Activated naive CD4-positive, alpha-beta T cell treated with anti-CD3 and anti-CD28 coated beads, Interleukin-2, amount 50 U/mL, for 72 hours (primary cell): ENCODE measurements at regions not wholly inside any gene's neighbourhood (a gene's known extent, or its start where the extent isn't known, plus 50 kb on each side); places are given as distances from the start of the nearest gene placed in this dataset.

Experiments
- ATAC-seq, 2 donors: fragments of 150-1000 bp; cut with Tn5 transposase; 2 replicates each; pipeline ENCODE4 v1.10.0; 2021; ENCODE audit warnings: mild to moderate bottlenecking in 2 of 2, moderate library complexity in 2 of 2
- DNase-seq, 2 donors: peaks; one replicate each; pipeline ENCODE4 v3.0.0; 2021 to 2022; ENCODE audit warnings: low spot score in 2 of 2
- H3K27ac Mint-ChIP-seq, 2 donors: one replicate each; pipeline ENCODE4 v1.8.0; 2022; ENCODE audit warnings: mild to moderate bottlenecking in 2 of 2, mixed read lengths in 2 of 2
- H3K36me3 Mint-ChIP-seq, 2 donors: one replicate each; pipeline ENCODE4 v1.8.0; 2022; ENCODE audit warnings: mixed read lengths in 2 of 2
- H3K9me3 Mint-ChIP-seq, 2 donors: one replicate each; pipeline ENCODE4 v1.8.0; 2022; ENCODE audit warnings: mixed read lengths in 2 of 2

- Mint-ChIP-seq H3K27ac (no peak overlapping the region), H3K9me3 (no peaks in the 10 kb centered on the region), H3K36me3 (no peaks in the 10 kb centered on the region)
- DNase-seq = no peak
- ATAC-seq = no peak
Measured at GRCh38 chr21:37967036-37967435, 50.8 kb upstream of the KCNJ6 start.

DNA sequence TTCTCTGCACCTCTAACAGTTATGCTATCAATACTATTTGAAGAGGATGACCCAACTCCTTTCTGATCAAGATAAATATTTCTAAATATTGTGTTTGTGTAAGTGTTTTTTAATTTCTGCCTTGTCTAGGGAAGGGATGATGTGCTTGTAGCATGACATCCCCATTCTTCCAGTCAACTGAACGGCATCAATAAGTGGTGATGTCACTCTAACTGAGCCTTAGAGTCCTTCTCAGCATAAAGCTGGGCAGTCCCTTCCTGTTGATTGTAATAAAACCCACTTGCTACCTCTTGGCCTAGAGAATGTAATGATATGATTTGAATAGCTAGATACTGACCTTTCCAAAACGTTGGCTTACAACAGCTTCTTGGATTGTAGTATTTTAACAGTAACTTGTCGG, 52.5 kb upstream of the KCNJ6 start:
- Mint-ChIP-seq H3K36me3 (no peaks in the 10 kb centered on the region), H3K27ac (no peak overlapping the region), H3K9me3 (no peaks in the 10 kb centered on the region)
- no peak for ATAC-seq
- DNase-seq = no peak

DNA sequence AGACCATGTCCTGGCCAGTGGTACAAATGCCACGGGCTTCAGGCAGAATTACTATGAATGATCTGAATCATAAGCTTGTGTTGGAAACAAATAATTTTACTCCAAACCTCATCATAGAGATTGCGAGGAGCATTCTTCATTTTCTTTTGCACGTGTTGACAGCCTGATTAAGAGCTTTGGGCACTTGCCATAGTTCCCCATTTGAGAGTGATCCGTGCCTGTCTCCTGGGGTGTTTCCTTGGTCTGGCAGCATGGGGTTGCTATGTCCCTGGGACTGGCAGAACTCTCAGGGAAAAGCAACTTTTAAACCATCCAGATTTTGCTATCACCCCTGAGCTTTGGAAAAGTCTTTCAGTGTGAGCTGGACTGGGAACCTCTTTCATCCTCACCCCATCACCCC, 54.3 kb upstream of the KCNJ6 start:
- no peaks in the 10 kb centered on the region for H3K9me3 Mint-ChIP-seq
- ATAC-seq = no peak
- H3K27ac Mint-ChIP-seq = no peak overlapping the region
- no peaks in the 10 kb centered on the region for H3K36me3 Mint-ChIP-seq
- no peak for DNase-seq

DNA sequence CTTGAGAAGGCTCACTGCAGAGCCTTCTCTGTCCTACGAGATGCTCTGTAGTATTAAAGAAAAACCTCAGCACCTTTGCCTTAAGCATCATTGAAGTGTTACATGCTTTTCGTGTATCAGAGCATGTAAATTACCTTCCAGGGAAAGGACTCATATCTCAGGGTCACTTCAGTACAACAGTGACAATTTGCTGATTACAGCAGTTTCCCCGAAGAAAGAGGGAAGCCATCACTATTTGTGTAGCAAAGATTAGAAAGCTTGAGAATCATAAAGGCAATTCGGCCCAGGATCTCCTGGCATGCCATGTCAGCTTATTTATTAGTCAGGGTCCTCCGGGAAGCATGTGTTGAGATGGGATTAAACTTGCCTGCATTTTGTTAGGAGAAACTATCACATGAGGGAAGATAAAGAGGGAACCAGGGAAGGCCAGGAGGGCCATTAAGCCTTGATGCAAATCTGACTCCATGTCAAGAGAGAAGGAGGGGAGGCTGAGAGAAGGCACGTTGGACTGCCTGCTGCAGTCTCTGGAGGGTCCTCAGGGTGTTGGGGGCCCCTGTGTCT, 55.2 kb upstream of the KCNJ6 start:
- ATAC-seq = no peak
- H3K27ac Mint-ChIP-seq = no peak overlapping the region
- no peaks in the 10 kb centered on the region for H3K9me3 Mint-ChIP-seq
- DNase-seq = no peak
- H3K36me3 Mint-ChIP-seq = no peaks in the 10 kb centered on the region

DNA sequence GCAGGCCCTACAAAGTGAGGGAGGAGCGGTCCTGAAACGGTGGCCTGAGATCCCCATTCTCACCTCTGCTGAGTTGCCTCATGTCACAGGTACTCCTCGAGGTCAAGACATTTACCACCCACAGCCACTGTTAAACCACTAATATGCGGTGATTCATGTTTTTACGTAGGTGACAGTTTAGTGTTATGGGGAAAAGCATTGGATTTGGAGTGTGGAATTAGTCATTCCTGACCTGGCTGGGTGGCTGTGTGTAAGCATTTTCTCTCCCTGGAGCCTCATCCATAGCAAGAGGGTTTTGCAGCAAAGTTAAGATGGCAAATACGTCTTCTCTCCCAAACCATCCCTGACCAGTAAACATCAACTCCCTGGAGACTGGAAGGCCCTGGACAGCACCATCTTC, 57.8 kb upstream of the KCNJ6 start:
- H3K27ac Mint-ChIP-seq = no peak overlapping the region
- no peak for DNase-seq
- ATAC-seq = no peak

DNA sequence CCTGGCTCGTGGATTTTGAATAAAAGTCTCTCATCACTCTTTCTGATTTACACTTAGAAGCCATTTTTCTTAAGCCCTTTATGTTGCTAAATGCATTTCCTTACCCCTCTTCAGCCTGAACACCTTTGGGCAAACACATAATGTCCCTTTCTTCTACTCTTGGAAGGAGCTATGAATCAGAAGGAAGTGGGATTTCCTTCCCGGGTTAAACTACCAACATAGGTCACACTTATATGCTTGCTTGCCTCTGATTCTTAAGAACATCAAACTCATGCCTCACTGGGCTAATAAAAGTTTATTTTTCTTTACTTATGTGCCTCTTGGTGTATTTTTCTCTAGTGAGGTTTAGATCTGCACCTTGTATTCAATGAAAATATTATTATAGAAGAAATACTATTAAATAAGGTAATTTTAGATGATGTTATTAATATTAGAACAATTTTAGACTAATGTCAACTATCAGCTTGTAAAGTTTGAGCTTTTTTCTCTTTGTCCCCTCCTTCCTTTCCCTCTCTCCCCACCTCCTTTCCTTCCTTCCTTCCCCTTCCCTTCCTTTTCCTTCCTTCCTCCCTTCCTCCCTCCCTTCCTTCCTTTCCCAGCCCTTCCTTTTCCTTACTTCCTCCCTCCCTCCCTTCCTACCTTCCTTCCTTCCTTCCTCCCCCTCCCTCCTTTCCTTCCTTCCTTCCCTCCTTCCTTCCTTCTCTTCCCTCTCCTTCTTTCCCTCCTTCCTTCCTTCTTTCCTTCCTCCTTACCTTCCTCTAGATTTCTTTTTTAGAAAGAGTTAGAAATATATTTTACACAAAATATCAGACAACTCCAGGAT, 66.5 kb upstream of the KCNJ6 start:
- Mint-ChIP-seq H3K9me3 (no peaks in the 10 kb centered on the region), H3K36me3 (no peaks in the 10 kb centered on the region), H3K27ac (no peak overlapping the region)
- no peak for DNase-seq
- no peak for ATAC-seq

More for the DNA sequence above, 57.8 kb upstream of the KCNJ6 start:
- Mint-ChIP-seq H3K9me3 (no peaks in the 10 kb centered on the region), H3K36me3 (no peaks in the 10 kb centered on the region)

DNA sequence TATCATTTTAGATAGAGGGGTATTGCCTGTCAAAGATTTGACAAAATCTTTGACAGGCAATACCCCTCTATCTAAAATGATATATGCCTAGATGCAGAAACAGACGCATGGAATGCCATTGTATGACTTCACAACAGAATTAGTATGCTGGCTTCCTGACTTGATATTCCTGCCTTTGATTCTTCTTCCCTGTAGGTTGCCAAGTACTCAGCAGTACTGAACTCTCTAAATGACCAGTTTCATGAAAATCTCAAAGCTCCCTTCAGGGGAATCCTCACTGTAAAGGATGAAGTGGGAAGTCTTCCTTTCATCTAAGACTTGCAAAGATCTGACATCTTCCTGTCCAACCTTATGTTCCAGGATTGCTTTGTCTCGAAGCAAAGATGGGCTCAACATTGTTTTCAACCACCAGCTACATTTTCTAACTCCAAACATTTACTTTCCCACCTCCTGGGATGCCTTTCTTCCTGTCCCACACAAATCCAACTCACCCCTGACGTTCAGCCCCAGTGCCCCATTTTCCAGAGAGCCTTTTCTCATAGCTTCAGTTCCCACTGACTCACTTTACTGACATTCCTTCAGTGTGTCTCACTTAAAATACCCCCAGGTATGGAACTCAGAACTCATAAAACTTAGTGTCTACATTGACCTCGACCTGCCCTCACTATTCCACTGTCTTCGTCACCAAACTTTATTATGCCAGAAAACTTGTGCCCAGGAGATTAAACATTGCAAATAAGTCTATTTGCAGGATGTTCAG, 67.3 kb upstream of the KCNJ6 start:
- no peak for ATAC-seq
- no peaks in the 10 kb centered on the region for H3K36me3 Mint-ChIP-seq

DNA sequence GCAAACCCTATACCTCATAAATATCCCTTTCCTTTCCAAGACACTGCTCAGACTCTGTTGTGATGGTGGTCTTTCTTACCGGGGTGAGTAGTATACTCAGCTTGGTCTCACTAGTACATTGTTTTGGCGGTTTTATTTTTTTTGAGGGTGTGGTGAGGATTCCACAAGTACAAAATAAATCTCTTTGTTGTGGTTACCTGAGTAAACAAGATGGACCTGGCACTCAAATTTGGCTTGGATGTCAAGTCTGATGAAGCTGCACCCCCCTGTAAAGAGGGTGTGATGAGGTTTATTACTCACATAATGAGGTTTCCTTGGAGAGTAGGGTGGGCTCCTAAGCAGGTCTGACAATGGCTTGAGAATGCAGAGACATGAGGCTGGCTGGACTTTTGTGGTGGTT, 68.2 kb upstream of the KCNJ6 start:
- no peaks in the 10 kb centered on the region for H3K9me3 Mint-ChIP-seq

More for the DNA sequence above, 67.3 kb upstream of the KCNJ6 start:
- no peak for DNase-seq
- H3K27ac Mint-ChIP-seq = no peak overlapping the region
- H3K9me3 Mint-ChIP-seq = no peaks in the 10 kb centered on the region

GRCh38 chr21:37986000-37986399, 69.7 kb upstream of the KCNJ6 start:
- H3K36me3 Mint-ChIP-seq = no peaks in the 10 kb centered on the region
- no peaks in the 10 kb centered on the region for H3K9me3 Mint-ChIP-seq
- ATAC-seq = no peak
- no peak overlapping the region for H3K27ac Mint-ChIP-seq
- DNase-seq = no peak

More for the DNA sequence above, 68.2 kb upstream of the KCNJ6 start:
- no peak for DNase-seq
- no peak overlapping the region for H3K27ac Mint-ChIP-seq
- no peaks in the 10 kb centered on the region for H3K36me3 Mint-ChIP-seq
- ATAC-seq = no peak

- Mint-ChIP-seq H3K9me3 (no peaks in the 10 kb centered on the region), H3K36me3 (no peaks in the 10 kb centered on the region), H3K27ac (no peak overlapping the region)
- ATAC-seq (no peak), DNase-seq (no peak)
Measured at GRCh38 chr21:37986751-37987399, 70.6 kb upstream of the KCNJ6 start.

GRCh38 chr21:37987668-37988067, 71.4 kb upstream of the KCNJ6 start:
- ATAC-seq (no peak), DNase-seq (no peak)
- Mint-ChIP-seq H3K9me3 (no peaks in the 10 kb centered on the region), H3K27ac (no peak overlapping the region), H3K36me3 (no peaks in the 10 kb centered on the region)

GRCh38 chr21:37993071-37993470, 76.8 kb upstream of the KCNJ6 start:
- DNase-seq (no peak), ATAC-seq (no peak)
- no peaks in the 10 kb centered on the region for H3K36me3 Mint-ChIP-seq
- H3K27ac Mint-ChIP-seq = no peak overlapping the region
- no peaks in the 10 kb centered on the region for H3K9me3 Mint-ChIP-seq

GRCh38 chr21:37994211-37994610, 78.0 kb upstream of the KCNJ6 start:
- no peaks in the 10 kb centered on the region for H3K9me3 Mint-ChIP-seq
- H3K27ac Mint-ChIP-seq = no peak overlapping the region
- no peak for ATAC-seq
- DNase-seq = no peak
- H3K36me3 Mint-ChIP-seq = no peaks in the 10 kb centered on the region

GRCh38 chr21:38012672-38013071, 96.4 kb upstream of the KCNJ6 start:
- no peak for ATAC-seq
- no peak for DNase-seq
- no peak overlapping the region for H3K27ac Mint-ChIP-seq
- no peaks in the 10 kb centered on the region for H3K36me3 Mint-ChIP-seq
- peaks cover 3 to 10% of the 10 kb centered on the region in 2 donors for H3K9me3 Mint-ChIP-seq

DNA sequence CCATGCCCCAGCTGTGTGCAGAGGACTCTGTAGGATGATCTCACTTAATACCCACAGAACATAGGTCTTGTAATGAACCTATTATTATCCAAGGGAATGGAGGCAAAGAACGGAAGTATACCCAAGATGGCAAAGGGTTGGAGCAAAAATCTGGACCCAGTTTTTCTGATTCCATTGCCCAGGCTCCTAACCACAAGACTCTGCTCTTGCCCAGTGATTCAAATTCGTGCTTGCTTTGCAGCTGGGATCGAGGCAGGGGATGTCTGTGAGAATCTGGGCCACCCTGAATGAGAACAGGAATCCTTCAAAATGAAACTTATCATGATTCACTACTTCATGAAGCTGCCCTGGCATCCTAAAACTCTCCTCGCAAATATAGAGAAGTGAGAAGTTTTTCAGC, 97.5 kb upstream of the KCNJ6 start:
- no peak overlapping the region for H3K27ac Mint-ChIP-seq
- ATAC-seq (no peak), DNase-seq (no peak)
- H3K9me3 Mint-ChIP-seq = peaks cover 3 to 6% of the 10 kb centered on the region in 2 donors
- no peaks in the 10 kb centered on the region for H3K36me3 Mint-ChIP-seq

- no peaks in the 10 kb centered on the region for H3K36me3 Mint-ChIP-seq
- no peak for ATAC-seq
- DNase-seq = no peak
Measured at GRCh38 chr21:38014298-38014697, 98.0 kb upstream of the KCNJ6 start.

GRCh38 chr21:38027901-38028498, 111.7 kb upstream of the KCNJ6 start:
- Mint-ChIP-seq H3K9me3 (no peaks in the 10 kb centered on the region), H3K36me3 (no peaks in the 10 kb centered on the region), H3K27ac (no peak overlapping the region)
- DNase-seq (no peak), ATAC-seq (no peak)

More at GRCh38 chr21:38014298-38014697, 98.0 kb upstream of the KCNJ6 start:
- no peak overlapping the region for H3K27ac Mint-ChIP-seq
- peaks cover 3 to 6% of the 10 kb centered on the region in 2 donors for H3K9me3 Mint-ChIP-seq
